Uterus (tissue), 3 donors: ENCODE measurements at regions not wholly inside any gene's neighbourhood (a gene's known extent, or its start where the extent isn't known, plus 50 kb on each side); places are given as distances from the start of the nearest gene placed in this dataset.

Experiments
- DNase-seq, 2 donors: peaks; one replicate each; pipeline ENCODE4 v3.0.0-alpha.2; 2019 to 2020
- H3K27ac ChIP-seq, 2 donors: fragments of 200-600 bp; sonication (generic); 1 replicate in 1 of 2; 2 replicates in 1 of 2; pipeline ENCODE4 v1.5.1; 2016 to 2018
- H3K27me3 ChIP-seq, 2 donors: fragments of 200-600 bp; sonication (generic); one replicate each; pipeline ENCODE4 v1.5.1; 2018 to 2019; ENCODE audit warnings: control low read depth in 1 of 2
- H3K36me3 ChIP-seq, 2 donors: fragments of 200-600 bp; sonication (generic); one replicate each; pipeline ENCODE4 v1.5.1; 2019; ENCODE audit warnings: control low read depth in 1 of 2
- H3K4me1 ChIP-seq, 2 donors: fragments of 200-600 bp; sonication (generic); one replicate each; pipeline ENCODE4 v1.5.1; 2018 to 2019; ENCODE audit warnings: control low read depth in 1 of 2
- H3K4me3 ChIP-seq, 2 donors: fragments of 200-600 bp; sonication (generic); 1 replicate in 1 of 2; 2 replicates in 1 of 2; pipeline ENCODE4 v1.5.1; 2018 to 2019; ENCODE audit warnings: mild to moderate bottlenecking in 1 of 2
- H3K9me3 ChIP-seq, 2 donors: fragments of 200-600 bp; sonication (generic); one replicate each; pipeline ENCODE4 v1.5.1; 2019; ENCODE audit warnings: control low read depth in 1 of 2
- CTCF ChIP-seq, 4 experiments: fragments of 200-600 bp in 2 of 4; fragments of 450-650 bp in 2 of 4; sonication (generic) in 2 of 4; IDR thresholded peaks; one replicate each; pipeline ENCODE4 v1.5.1; 2016 to 2019; ENCODE audit warnings: antibody characterized with exemption in 4 of 4, mild to moderate bottlenecking in 2 of 4, moderate library complexity in 1 of 4
- POLR2A ChIP-seq, 2 donors: fragments of 450-650 bp; IDR thresholded peaks; one replicate each; pipeline ENCODE4 v1.6.1; 2016; ENCODE audit warnings: antibody characterized with exemption in 2 of 2, mild to moderate bottlenecking in 1 of 2, moderate library complexity in 1 of 2
- intact Hi-C: fragments of 100-400 bp; cut with DNase I; formaldehyde crosslinking; loops from one replicate; pipeline ENCODE4 v1.15.1; 2023; ENCODE audit warnings: low total_unique reads
- donor health status: DM: yes; HTN: yes; CAD: no.

- TF ChIP-seq CTCF (IDR thresholded peaks at IDR 0.05) (no peak), POLR2A (IDR thresholded peaks at IDR 0.05) (no peak)
- Histone ChIP-seq H3K4me1 (no peaks in the 10 kb centered on the region), H3K27me3 (no peaks in the 10 kb centered on the region), H3K9me3 (no peaks in the 10 kb centered on the region), H3K4me3 (no peak overlapping the region), H3K36me3 (no peaks in the 10 kb centered on the region), H3K27ac (no peak overlapping the region)
- DNase-seq = no peak
- intact Hi-C loops = no loop called here
Measured at GRCh38 chr12:22876262-22876661, 251.3 kb downstream of the ETNK1 start.

GRCh38 chr12:22879203-22879602 is 254.2 kb downstream of the ETNK1 start:
- TF ChIP-seq CTCF (IDR thresholded peaks at IDR 0.05) (no peak), POLR2A (IDR thresholded peaks at IDR 0.05) (no peak)
- Histone ChIP-seq H3K27me3 (no peaks in the 10 kb centered on the region), H3K4me3 (no peak overlapping the region), H3K27ac (no peak overlapping the region), H3K4me1 (no peaks in the 10 kb centered on the region), H3K9me3 (no peaks in the 10 kb centered on the region), H3K36me3 (no peaks in the 10 kb centered on the region)
- no peak for DNase-seq
- intact Hi-C loops = no loop called here

- H3K4me3 ChIP-seq = no peak overlapping the region
- intact Hi-C loops = no loop called here
- H3K9me3 ChIP-seq = no peaks in the 10 kb centered on the region
- no peaks in the 10 kb centered on the region for H3K36me3 ChIP-seq
- no peak for TF ChIP-seq POLR2A (IDR thresholded peaks at IDR 0.05)
- TF ChIP-seq CTCF (IDR thresholded peaks at IDR 0.05) = no peak
- DNase-seq = no peak
- no peaks in the 10 kb centered on the region for H3K27me3 ChIP-seq
- no peaks in the 10 kb centered on the region for H3K4me1 ChIP-seq
- H3K27ac ChIP-seq = no peak overlapping the region
Measured at GRCh38 chr12:22880331-22880730, 255.4 kb downstream of the ETNK1 start.

GRCh38 chr12:22880807-22881206 is 255.8 kb downstream of the ETNK1 start:
- no peak overlapping the region for H3K27ac ChIP-seq
- no peaks in the 10 kb centered on the region for H3K36me3 ChIP-seq
- DNase-seq = no peak
- H3K27me3 ChIP-seq = no peaks in the 10 kb centered on the region
- no peak overlapping the region for H3K4me3 ChIP-seq
- no peaks in the 10 kb centered on the region for H3K4me1 ChIP-seq
- no peak for TF ChIP-seq CTCF (IDR thresholded peaks at IDR 0.05)
- TF ChIP-seq POLR2A (IDR thresholded peaks at IDR 0.05) = no peak
- intact Hi-C loops = no loop called here
- no peaks in the 10 kb centered on the region for H3K9me3 ChIP-seq

GRCh38 chr12:22881878-22882385 is 257.0 kb downstream of the ETNK1 start:
- no peak overlapping the region for H3K4me3 ChIP-seq
- intact Hi-C loops = no loop called here
- no peaks in the 10 kb centered on the region for H3K36me3 ChIP-seq
- H3K27me3 ChIP-seq = no peaks in the 10 kb centered on the region
- no peaks in the 10 kb centered on the region for H3K9me3 ChIP-seq
- DNase-seq = no peak
- no peak overlapping the region for H3K27ac ChIP-seq
- no peaks in the 10 kb centered on the region for H3K4me1 ChIP-seq
- TF ChIP-seq CTCF (IDR thresholded peaks at IDR 0.05) = no peak
- no peak for TF ChIP-seq POLR2A (IDR thresholded peaks at IDR 0.05)
